Fibroblast of peridontal ligament (primary cell): ENCODE measurements at regions not wholly inside any gene's neighbourhood (a gene's known extent, or its start where the extent isn't known, plus 50 kb on each side); places are given as distances from the start of the nearest gene placed in this dataset.
"Not testable (repeated sequence)": the region's sequence is repeated elsewhere in the genome, so short reads cannot be mapped to it uniquely, and the experiment has no call there.

Experiments used
- DNase-seq: peaks from one replicate; pipeline ENCODE4 v3.0.0-alpha.2; 2010; ENCODE audit errors: extremely low read depth

DNA sequence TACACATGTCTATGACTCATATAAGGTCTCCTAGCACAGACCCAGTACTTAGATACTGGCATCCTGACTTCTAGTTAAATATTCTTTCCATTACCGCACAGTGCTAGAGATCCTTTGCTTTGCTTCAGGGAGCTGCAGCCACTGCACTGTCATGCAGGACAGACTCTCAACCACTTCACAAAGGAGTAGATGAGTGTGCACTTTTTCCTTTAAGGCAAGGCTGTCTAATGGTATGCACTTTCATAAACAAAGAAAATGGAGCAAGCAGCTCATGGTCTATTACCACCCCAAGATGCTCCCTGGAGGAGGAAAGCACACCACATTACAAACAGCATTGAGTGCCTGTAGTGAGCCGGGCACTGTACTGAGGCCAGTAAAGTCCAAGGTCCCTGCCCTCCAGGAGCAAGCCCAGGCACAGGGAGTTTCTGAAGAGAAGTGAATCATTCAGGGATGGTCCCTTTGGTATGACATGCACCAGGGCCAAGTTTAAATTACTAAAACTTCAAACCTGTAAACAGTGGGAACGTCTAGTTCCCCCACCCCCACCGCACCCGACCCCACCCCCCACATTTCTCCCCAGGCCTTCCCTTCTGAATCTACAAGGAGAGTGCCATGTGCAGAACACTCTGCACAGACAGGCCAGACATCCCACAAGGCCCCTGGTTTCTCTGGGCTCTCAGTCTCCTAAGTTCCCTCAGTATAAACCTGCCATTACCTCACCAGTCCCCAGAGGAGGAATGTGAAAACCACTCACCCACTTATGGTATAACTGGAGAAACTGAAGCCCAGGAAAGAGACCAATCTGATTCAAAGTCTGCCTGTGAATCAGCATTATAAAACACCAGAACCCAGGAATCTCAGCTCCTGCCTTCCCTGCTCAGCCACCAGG, 107.8 kb upstream of the BCL6 start:
- DNase-seq = peak; percentile 57

DNA sequence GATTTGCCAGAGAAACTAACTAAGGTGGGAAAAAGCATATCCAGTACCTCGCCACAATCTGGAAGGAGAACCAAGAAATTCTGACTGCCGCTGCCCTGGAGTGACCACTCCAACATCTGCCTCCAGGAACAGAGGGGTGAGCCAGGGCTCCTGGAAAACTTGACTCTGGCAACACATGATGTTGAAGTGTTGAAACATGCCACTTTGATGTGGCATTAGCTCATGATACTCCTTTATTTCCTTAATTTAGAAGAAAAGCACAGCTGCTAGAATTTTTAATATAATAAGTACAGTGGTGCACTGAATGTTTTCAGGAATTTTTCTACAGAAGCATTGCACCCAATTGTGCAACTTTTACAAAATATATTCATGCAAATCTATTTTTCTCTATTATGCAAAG, 109.9 kb upstream of the BCL6 start:
- DNase-seq = no peak

DNA sequence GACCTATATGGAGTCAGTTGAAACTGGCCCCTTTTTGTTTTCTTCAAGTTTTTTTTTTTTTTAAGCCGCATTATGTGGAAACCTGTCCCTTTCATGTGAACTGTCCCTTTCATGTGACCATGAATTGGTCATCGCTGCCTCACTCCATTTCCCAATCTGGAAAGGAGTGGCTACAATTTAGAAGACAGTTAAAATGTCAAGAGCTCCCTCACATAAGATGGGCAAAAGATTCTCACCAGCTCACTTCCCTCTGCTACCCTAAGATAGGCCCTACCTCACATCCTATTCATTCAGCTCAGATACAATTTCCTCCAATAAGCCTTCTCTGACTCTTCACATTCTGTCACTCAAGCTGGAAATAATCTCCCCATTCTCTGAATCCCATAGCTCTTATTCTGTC, 111.3 kb upstream of the BCL6 start:
- no peak for DNase-seq

DNA sequence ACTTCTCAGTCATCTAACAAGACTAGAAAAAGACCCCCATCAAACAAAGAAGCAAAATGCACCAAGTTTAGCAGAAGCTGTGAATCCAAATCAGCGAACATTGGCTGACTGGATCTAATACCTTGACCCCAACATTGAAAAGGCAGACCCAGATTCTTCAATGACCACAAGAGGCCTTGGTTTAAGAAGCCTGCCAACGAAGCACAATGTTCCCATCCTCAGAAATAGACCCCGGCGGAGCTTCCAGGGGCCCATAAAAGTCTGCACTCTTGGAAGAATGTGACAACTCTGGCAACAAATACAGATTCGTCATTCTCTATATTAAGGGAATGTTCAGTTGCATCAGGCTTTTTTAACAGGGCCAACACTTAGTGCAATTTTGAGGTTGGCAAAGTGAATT, 112.8 kb upstream of the BCL6 start:
- DNase-seq = no peak

DNA sequence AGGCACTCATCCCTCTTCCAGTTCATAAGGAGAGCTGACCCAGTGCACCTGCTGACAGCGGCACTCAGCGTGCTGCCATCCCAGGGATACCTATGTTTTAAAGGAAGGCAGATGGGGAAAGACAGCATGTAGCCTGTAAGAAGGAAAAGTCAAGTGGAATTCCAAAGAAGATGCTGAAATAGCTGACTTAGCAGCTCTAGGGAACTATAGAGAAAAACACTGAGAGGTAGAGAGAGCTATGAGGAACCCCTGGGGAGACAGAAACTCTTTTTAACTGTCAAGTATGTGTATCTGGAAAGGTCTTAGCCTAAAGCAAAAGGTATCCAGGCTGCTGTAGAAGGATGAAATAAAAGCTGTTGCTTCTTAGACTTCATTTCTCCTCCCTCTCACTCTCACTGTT, 113.4 kb upstream of the BCL6 start:
- no peak for DNase-seq

DNA sequence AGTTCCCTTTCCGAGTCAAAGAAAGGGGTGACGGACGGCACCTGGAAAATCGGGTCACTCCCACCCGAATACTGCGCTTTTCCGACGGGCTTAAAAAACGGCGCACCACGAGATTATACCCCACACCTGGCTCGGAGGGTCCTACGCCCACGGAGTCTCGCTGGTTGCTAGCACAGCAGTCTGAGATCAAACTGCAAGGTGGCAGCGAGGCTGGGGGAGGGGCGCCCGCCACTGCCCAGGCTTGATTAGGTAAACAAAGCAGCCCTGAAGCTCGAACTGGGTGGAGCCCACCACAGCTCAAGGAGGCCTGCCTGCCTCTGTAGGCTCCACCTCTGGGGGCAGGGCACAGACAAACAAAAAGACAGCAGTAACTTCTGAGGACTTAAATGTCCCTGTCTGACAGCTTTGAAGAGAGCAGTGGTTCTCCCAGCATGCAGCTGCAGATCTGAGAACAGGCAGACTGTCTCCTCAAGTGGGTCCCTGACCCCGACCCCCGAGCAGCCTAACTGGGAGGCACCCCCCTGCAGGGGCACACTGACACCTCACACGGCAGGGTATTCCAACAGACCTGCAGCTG, 117.5 kb upstream of the BCL6 start:
- DNase-seq = not testable (repeated sequence)

DNA sequence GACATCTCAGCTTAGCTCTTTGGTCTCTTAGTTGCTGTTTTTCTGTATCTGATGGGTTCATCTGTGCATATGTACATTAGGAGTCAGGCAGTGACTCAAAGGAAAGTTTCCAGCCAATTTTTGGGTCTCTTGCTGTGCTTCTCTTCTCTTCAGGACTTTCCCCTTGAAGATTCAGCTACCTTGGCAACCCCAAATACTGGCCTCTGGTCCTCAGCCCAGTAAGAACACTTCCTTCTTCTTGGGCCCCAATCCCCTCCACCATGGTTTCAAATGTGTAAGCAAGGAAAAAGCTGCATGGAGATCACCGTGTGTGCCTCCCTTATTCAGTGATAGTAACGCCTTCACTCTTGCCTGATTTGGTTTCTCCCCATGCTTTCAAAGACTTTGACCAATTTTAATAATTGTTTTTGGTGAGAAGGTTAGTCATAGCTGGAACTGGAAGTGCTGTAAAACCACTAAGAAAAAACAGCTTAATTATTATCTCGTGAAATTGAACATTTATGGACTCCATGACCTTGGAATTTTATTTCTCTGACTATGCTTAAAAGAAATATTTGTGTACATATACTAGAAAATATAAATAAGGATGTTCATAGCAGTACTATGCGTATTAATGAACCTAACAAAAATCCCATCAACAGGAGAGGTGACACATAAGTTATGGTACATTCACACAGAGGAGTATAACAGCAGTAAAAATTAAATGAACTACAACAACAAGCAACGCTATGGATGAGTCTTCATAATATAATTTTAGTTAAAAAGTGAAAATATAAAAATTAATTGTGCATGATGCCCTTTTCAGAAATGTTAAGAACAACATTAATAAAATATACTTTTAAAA, 125.3 kb upstream of the BCL6 start:
- no peak for DNase-seq

DNA sequence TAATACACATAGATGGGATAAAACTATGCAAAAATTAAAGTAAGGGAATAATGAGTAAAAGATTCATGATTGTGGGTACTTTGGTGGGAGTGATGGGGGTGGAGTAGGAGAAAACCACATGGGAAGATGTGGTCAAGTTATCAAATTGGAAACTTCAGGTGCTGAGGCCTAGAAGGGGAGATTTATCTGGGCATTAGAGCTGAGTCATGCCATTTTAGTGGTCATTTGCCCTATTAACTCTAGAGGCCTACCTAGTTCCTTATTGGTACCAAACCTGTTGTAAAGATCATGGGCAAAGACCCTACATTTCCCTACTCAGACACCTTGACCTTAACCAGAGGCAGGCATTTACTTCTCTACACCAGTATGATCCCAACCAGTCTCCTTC, 125.9 kb upstream of the BCL6 start:
- DNase-seq = no peak

DNA sequence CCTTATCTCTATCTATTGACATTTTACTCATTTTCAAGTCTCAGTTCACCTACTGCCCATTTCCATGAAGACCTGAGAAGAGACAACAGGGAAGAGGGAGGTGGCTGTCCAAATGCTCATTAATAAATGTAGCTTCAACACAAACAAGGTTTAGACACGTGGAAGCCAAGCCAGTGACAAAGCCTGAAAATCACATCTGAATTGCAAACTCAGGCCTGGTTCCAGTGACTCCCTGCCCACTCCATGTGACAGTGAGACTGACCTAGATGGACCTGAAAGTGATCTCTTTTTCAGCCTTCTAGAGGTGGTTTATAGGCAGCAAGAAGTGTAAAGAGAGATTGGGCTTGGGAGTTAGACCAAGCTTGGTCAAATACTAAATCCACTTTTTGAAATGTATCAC, 126.6 kb upstream of the BCL6 start:
- DNase-seq = no peak

DNA sequence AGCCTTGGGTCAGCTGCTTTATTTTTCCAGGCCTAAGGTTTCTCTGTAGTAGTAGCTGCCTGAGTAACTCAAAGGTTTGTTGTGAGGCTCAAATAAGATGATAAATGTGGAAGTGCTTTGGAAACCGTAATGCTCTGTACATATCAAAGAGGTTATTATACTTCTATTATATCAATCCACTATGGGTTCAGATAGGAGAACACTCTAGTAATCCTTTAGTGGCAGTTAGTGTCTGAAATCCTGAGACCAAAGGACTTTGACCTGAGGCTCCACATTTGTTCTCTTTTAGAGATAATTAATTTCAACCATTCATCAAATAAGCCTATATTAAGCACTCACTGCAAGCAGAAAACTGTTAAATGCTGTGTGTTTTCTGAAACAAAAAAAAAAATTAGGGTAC, 128.6 kb upstream of the BCL6 start:
- no peak for DNase-seq

DNA sequence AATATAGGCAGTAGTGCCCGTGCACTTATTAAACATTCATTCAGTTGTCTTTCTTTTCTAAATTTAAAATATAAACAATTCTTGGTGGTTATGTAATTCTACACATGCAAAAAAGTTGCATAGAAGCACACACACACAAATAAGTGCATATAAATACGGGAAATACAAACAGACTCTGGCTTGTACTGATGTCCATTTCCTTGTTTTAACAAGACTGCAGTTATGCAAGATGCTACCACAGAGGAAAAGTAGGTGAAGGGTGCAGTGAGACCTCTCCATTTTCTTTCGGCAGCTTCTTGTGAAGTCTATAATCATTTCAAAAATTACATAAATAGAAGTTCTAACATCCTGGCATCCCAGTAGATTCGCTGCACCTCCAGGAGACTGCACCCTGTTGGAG, 130.6 kb upstream of the BCL6 start:
- no peak for DNase-seq

DNA sequence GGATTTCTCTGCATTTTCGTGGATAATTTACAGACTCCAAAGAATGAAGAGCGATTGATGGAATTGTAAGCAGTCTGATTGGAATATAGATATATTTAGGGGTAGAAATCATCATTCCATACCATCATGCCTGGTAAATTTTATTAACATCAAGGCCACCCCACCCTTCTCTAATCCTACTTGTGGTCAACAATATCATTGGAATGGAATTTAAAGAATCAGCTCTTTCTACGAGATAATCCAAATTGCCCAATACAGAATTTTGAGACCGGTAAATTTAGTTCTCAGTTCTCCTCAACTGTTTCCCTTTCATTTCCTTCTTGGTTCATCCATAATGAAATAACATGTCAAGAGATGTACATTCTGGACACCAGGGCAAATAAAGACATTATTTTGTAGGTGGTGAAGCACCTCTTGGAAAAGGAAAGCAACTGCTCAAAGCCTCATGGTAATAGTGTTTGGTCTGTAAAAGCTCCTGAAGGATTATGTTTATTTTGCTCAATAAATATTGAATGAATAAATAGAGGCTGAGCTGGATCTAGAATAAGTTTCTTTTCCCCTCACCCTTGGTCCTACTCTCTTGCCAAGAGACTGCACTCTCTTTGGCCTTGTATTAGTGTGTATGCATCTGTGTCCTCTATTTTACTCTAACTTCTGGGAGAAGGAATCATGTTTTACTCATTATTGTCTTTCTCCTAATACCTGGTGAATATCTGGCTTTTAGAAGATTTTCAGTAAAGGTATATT, 133.7 kb upstream of the BCL6 start:
- peak; percentile 66 for DNase-seq

DNA sequence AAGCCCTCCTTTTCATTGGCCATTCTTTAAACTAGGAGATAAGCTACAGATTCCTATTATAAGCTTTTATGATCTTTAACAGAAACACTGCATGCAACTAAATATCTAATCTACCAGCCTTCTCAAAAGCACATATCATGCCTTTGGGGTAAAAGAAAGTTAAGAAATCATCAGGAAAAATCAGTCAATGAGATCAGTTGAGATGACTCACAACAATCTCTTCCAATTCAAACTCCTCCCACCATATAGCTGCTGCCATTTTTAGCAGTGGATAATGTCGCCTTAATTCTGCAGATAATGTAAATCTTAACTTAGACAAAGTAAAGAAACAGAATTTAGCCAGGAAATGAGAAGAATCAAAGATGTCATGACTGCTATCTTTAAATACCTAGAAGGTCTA, 135.2 kb upstream of the BCL6 start:
- DNase-seq = peak; percentile 46

DNA sequence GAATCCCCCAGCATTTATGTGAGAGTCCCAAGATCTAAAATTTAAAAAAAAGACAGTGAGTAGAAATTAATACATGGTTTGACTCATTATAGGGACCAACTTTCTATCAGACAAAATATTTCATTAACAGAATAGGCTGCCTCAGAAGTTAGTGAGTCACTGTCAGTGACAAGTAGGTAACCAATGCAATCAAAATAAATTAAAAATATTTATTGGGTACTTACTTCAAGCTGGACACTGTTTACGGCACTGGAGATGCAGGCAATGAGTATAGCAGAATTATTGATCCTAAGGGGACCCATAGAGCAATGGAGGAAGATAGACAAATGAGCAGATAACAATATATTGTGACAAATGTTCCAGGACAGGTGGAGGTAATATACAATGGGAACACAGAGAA, 135.6 kb upstream of the BCL6 start:
- DNase-seq = no peak

DNA sequence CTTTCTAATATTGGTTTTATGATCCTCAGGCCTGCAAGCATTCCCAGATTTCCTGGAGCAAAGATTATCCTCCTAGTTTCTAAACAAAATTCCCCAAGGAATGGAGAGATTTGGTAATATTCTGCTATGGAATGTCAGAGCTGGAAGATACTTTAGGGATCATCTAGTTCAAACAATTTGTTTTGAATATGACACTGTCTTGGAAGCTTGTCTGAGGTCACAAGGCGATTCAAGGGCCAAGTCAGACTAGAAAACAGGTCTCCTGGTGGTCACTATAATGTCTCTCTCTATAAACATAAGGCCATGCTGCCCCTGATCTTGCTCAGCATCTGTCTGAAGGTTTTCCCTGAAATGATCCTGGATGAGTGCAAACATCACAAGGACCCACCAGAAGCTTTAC, 143.4 kb upstream of the BCL6 start:
- peak; percentile 51 for DNase-seq

DNA sequence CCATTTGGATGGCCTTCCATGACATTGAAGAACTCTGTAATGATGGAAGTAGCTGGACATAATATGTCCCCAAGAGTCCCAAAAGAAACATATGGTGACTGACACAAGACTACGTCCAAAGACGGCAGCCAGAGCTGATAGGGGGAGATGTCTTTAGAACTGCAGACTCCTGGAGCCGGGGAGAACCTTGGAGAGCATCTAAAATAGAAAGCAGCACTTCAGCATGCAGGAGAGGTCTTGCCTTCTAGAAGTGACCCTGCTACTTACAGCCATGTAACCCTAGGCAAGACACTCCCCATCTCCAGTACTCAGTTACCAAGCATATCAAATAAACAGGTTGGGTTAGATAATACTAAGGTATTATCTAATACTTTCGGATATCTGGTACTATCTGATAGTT, 143.8 kb upstream of the BCL6 start:
- no peak for DNase-seq

DNA sequence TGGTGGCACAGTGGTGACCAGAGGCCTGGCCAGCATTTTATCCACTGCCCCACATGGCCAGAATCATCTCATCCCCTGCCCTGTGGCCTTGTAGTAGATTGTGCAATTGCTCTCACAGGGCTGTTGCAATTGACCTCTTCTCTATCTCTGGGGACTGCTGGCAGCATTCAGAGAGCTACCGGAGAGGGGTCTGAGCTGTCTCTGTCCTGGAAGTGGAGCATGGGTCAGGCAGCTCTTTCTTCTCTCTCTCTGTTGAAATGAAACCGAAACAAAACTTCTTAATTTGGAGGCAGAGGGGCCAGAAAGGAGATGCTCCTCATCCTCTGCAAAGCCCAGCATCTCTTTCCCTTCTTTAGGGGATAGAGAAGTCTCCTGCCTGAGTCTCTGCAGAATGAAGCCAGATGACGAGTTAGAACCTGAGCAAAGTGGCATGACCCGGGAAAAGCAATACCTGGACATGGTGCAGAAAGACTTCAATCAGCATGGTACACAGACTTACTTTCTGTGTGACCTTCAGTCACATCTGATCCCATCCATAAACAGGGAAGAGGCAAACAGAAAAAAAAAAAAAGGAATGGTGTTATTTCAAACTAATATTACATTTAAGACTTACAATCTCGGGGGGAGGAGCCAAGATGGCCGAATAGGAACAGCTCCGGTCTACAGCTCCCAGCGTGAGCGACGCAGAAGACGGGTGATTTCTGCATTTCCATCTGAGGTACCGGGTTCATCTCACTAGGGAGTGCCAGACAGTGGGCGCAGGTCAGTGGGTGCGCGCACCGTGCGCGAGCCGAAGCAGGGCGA, 144.5 kb upstream of the BCL6 start:
- DNase-seq = peak; percentile 20

DNA sequence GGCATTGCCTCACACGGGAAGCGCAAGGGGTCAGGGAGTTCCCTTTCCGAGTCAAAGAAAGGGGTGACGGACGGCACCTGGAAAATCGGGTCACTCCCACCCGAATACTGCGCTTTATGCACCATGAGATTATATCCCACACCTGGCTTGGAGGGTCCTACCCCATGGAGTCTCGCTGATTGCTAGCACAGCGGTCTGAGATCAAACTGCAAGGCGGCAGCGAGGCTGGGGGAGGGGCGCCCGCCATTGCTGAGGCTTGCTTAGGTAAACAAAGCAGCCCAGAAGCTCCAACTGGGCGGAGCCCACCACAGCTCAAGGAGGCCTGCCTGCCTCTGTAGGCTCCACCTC, 145.1 kb upstream of the BCL6 start:
- not testable (repeated sequence) for DNase-seq

DNA sequence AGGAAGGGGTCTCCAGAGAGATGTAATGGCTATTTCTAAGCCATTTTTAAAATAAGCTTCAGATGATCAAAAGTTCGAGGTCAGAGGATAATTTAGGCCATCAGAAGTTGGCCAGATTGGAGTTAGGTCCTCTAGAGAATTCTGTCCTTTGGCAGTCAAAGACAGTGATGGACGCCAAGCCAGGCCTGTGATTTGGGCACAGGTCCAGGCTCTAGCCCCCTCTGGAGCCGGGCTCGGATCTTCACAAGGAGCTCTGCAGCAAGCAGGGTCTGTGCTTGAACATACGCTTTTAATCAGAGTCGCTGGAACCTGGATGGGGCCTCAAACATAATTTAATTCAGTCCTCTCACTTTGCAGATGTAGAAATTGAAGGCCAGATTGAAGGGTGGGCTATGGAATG, 151.4 kb upstream of the BCL6 start:
- no peak for DNase-seq

DNA sequence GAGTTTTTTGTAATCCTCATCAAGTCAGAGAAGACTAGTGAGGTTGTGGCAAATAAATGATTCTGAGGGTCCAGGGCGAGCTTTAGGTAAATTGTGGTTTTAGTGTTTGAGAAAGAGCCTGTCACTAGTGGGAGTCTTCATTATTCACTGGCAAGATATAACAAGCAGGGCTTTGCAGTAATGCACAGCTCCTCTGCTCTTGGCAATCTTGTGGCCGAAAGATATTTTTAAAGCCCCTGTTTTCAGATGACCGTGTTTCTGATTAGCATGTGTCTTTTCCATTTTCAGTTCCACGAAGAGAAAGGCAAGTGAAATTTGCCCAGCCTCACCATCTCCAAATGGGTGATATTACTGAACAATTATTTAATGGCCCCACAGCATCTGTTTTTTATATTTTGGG, 154.0 kb upstream of the BCL6 start:
- DNase-seq = no peak

DNA sequence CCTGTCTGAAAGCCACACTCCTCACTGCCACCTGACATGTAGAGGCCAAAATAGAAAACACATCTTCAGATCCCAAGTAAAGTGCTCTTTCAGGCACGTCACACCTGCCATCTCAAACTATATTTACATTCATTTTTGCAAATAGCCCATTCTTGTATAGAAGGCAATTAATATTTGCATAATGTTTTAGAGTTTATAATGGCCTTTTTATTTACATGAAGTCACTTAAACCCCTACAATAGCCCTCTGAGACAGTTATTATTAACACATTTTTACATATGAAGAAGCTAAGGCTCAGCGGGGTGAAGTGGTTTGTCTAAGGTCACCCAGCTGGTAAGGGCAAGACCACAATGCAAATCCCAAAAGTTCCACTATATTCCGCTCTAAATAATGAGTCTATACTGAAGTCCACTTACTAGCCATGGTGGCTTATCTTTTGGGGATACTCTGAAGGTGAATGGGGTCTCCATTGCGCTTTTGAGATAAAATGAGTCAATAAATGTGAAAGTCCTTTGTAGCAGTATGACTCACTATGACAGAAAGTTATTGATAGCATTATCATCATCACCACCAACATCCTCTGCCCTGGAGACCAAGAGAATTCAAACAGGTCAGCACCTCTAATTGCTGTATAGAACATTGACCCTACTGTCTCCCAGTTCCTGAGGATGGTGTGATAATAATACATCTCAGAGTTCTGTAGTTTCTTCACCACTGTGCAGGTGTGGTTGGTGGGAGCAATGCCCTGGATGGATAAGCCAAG, 155.9 kb upstream of the BCL6 start:
- DNase-seq = no peak
